GM12873 (cell line): ENCODE measurements at regions not wholly inside any gene's neighbourhood (a gene's known extent, or its start where the extent isn't known, plus 50 kb on each side); places are given as distances from the start of the nearest gene placed in this dataset.

Experiments
- TF ChIP-seq, protein P1 (sequence below): IDR thresholded peaks from 2 replicates; pipeline ENCODE4 v1.5.1; 2012; ENCODE audit warnings: low read depth, mild to moderate bottlenecking, moderate library complexity, low read length, control low read depth; ENCODE audit not compliant: insufficient read depth; ENCODE audit errors: missing control alignments

DNA sequence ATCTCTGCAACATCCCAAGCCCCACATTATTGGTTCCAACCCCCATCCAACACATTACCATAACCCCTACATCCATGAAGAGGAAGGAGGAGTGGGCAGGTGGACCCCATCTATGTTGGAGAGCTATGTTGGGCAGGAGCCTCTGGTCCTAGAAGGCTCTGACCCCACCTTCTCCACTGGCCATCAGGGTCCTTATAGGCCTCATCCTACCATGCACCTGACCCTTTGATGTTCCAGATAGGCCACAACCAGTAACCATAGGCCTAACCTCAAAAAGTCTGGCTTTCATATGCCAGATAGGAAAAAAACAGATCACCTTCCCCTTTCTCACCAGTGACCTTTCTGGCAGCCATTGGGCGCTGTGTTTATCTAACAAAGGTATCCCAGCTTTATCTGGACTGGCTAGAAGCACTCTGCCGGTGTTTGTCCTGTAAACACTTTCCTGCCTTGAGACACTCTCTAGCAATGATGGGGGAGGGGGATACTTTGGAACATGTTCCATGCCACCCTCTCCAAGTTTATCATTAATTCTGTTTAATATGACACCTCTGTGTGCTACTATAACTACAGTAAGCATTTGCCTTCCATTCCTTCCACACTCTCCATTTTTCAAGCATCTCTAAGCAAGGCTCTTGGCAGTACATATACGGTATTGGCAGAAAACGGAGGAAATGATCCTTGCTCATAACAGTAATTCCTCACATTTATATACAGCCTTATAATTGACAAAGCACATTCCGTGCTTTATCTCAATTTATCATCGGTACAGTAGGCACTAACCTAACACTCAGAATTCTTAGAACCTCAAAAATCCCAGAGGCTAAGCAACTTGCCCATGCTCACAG, 377.1 kb downstream of the VPS13C start:
- TF ChIP-seq, protein P1, sequence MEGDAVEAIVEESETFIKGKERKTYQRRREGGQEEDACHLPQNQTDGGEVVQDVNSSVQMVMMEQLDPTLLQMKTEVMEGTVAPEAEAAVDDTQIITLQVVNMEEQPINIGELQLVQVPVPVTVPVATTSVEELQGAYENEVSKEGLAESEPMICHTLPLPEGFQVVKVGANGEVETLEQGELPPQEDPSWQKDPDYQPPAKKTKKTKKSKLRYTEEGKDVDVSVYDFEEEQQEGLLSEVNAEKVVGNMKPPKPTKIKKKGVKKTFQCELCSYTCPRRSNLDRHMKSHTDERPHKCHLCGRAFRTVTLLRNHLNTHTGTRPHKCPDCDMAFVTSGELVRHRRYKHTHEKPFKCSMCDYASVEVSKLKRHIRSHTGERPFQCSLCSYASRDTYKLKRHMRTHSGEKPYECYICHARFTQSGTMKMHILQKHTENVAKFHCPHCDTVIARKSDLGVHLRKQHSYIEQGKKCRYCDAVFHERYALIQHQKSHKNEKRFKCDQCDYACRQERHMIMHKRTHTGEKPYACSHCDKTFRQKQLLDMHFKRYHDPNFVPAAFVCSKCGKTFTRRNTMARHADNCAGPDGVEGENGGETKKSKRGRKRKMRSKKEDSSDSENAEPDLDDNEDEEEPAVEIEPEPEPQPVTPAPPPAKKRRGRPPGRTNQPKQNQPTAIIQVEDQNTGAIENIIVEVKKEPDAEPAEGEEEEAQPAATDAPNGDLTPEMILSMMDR: no peak

DNA sequence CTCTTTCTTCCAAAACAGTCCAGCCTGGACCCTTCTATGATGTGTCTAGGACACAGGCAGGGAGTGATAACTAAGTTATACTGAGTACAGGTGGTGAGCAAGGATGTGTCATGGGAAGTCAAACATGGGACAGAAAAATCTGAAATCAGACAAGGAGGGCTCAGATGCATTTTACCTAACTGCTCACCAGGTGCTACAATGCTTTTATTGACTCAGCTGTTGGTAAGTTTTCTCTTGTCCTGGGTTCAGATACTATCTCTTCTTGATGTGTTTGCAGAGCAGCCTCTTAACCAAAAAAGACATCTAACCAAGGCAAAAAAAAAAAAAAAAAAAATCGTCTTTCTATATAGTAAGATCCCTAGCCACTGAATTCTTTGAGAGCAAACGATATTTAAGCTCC, 378.6 kb downstream of the VPS13C start:
- TF ChIP-seq, protein P1: no peak

DNA sequence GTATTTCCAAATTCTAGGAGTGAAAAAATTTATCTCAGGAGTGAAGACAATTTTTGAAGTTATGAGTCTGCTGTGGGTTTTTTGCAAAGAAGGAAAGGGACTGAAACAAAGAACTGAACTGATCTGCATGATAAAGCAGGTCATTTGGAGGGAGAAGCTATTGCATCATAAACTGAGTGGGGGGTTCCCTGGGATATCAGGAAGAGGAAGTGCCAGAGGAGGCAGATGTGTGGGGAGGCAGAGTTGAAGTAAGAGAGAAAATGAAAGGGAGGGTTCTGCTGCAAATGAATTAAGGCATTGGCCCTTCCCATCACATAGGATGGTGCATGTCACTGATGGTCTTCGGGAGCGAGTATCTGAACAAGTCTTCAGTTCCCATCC, 379.2 kb downstream of the VPS13C start:
- TF ChIP-seq, protein P1: no peak

DNA sequence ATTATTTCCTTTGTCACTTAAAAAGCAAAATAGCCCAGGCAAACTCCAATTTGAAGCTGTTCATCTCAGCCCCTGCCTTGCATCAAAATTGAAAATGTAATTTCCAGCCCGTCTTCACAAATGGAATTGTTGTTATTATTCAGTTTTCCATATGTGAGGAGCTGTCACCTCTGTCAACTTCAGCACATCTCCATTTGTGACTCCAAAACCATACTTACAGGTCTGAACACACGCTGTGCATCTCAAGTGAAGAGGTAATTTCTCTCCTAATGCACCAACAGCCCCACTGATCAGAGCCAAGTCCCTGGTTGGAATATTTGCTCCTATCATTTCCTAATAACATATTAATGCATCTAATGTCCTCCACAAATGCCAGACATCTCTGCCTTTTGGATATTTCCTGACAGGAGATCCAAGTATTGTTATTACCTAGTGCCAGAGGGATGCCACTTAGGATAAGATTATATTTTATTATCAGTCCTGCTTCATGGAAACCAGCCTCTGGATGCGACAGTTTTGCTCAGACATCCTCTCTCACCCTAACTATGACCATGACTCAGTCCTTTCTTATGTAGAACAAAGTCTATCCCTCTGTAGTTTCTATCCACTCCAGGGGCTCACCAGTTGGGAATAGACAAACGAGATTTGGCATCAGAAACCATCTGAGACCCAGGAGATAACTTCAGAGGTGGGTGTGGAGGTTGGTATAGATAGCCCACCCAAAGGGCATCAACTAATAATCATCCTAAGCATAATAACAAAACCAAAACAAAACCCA, 379.8 kb downstream of the VPS13C start:
- TF ChIP-seq, protein P1: no peak

DNA sequence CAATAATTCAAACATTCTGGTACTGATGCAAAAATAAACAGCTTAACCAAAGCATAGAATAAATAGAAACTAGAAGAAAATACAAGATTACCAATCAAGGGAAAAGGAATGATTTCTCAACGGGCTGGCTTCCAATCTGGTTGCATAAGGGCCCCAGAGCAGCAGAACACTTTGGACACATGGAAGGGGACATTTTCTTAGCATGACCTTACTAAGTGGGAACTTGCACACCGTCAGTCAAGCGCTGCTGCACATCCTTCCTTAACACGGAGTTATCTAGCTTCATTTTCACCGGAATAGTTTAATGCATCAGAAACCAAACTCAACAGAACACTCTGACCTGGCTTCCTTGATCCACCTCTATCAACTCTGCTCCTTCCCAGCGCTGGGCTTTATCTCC, 388.5 kb downstream of the VPS13C start:
- TF ChIP-seq, protein P1: no peak

DNA sequence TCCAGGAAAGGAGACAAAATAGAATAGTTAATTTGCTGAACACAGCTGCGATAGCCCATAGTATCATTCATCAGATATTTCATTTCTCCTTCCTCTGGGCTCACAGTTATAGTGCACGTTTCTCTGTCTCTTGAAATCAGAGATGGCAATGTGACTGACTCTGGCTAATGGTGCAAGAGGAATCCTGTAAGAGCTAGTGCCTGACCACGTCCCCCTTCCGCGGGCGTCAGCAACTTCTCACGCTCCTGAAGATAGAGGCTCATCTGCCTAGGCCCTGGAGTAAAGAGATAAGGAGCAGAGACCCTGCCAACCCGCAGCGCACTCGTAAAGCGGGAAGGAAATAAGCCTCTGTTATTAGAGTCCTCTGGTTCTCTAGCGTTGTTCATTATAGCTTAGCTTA, 391.8 kb downstream of the VPS13C start:
- TF ChIP-seq, protein P1: no peak

DNA sequence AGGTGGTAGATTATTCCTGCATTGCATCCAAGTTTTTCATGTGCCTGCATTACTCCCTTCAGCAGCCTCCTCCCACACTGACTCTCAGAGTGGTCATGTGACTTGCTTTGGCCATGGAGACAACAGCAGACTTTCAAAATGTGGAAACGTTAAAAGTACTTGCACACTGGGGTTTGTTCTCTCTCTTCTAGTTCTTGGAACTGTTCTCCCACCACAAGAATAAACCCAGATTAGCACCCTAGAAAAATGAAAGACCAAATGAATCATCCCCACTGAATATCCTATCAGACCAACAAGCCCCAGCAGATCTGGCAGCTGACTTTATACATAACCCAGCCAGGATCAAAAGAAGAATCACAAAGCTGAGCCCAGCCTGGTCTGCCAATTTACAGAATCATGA, 398.5 kb downstream of the VPS13C start:
- TF ChIP-seq, protein P1: no peak
